ENCODE measurements at regions not wholly inside any gene's neighbourhood (a gene's known extent, or its start where the extent isn't known, plus 50 kb on each side); places are given as distances from the start of the nearest gene placed in this dataset.
A peak's percentile ranks its signal among the peaks of the same experiment; 100 is the strongest.

DNA sequence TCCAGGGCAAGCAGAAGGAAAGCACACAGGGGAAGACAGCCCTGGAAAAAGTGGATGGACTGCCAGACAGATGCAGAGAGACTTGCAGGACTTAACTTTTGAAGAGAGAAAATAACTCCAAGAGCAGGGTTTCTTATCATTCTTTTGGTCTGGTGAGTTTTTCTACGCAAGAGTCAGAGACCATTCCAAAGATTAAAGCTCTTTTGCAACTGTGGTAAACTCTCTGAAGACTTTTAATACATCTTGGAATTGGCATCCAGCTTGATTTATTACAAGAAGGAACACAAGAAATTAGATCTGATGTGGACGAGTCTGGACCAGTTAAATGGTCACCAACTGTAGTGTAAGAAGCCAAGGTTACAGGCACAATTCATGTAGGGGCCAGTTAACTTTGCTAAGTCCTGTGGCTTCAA, 153.4 kb downstream of the SIPA1L2 start:
- DNase-seq: no peak

DNA sequence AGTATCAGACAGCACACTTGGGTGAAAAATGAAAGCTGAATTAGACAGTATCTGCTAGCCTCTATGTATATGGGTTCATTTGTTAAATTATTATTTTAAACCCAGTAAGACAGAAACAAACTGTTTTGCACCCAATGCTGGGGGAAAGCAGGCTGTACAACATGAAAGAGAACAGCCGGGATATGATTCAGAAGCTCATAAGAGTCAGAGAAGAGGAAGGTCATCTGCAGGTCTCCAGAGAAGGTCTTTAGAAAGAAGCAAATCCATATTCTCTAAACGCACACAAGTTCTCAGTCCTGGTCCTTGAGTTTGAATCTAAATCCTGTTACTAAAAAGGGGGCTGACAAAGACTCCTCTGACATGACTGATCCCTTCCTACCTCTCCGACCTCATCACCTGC, 155.1 kb downstream of the SIPA1L2 start:
- no peak for DNase-seq

DNA sequence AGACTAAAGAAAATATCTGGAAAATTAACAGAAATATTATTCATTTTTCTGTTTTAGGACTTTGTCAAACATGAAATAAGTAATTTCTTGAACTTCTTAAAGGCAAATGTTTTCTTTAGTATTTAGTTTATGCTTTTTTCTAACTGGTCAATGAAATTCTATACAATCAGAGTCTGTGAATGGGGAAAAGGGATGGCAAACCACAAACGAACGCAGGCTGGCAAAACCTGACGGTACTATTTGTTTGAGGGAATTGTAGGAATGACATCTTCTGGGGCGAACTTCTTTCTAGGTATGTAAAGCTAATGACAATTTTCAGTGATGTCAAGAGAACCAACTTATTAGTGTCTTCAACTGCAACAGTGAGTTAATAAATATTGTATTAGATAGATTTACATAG, 156.0 kb downstream of the SIPA1L2 start:
- DNase-seq: no peak

DNA sequence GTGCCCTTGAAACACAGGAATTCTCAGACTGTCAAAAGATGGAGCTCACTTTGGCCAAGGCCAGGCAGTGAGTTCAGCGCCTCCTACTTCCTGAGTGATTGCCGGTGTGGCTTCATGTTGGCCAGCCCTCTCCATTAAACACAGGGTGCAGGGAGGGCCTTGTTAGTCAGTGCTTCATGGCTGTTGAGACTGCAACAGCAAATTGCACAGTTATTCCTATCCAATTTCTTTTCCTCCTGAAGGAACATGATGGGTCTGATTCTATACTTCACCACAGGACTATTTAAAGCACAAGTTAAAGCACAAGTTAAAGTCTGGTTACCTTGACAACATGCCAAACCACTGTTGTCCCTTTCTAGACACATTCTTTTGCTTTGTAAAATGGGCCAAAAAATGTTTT, 156.6 kb downstream of the SIPA1L2 start:
- DNase-seq: no peak

DNA sequence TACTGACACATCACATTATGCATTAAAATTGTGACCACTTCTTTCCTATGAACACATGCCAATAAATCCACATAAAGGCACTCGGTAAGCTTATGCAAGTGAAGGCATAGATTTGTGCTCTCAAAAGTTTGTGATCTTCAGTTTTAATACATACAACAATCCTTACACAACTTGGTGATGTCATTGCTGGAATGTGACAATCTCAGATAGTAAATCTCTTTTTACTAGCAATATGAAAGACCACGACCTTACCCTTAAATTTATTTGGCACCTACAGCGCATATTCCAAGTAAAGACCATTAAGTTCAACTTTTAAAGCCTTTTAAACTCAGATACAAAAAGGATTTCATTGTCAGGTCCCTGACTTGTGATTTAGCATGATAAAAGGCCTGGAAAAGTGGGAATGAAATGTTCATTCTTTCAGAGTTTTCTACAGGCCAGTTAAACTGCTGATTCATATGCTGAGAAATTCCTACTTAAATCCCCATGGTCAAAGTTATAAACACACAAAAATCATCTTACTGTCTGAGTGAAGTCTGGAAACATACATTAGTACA, 157.4 kb downstream of the SIPA1L2 start:
- peak in 1 of 2 donors; percentile 26 for DNase-seq

DNA sequence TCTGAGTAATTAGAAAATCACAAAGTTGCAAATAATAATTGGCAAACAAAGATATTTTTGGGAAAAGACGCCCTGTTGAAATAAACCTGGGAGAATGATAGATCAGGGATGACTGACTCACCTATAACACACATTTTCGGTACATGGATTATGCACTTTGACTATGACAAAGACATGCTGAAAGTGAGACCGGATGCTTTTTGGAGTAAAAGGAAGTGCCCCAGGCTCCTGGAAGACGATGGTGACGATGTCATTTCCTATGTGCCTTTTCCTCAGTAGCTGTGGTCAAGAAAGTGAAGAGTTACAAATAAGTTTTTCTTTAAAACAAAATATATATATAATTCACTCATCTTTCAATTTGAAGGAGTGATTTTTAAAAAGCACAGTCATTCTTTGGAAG, 158.7 kb downstream of the SIPA1L2 start:
- DNase-seq: no peak

DNA sequence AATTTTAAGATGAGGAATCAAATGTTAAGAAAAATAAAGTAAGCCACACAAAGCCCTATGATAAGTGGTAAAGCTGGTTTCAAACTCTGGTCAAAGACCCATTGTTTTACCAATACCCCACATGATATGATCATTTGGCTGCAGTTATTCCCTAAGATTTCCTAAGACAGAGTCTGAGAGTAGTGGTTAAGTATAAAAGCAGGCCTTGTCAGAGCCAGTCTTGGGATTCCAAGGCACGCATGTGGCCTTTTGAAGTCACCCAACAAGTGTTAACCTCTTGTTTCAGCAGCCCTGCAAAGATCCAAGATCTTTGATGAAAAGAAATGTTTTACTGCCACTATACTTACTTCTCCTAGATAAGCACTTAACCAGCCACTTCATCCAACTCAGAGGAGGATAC, 159.2 kb downstream of the SIPA1L2 start:
- no peak for DNase-seq

DNA sequence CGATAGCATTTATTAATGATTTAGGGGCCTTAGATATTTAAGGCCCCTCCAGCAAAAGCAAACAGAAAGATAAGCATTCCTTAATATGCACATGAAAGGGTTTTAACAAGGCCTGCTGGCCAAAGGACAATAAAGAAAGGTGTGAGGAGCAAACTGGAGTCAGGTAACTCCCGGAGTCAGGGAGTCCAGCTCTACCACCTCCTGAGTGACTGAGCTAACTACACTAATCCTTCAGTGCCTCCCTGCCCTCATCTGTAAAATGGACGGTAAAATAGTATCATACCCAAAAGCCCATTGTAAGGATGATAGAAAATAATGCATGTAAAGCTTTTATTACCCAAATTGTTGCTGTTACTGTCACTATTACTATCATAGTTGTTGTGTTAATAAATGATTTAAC, 161.7 kb downstream of the SIPA1L2 start:
- DNase-seq: no peak

DNA sequence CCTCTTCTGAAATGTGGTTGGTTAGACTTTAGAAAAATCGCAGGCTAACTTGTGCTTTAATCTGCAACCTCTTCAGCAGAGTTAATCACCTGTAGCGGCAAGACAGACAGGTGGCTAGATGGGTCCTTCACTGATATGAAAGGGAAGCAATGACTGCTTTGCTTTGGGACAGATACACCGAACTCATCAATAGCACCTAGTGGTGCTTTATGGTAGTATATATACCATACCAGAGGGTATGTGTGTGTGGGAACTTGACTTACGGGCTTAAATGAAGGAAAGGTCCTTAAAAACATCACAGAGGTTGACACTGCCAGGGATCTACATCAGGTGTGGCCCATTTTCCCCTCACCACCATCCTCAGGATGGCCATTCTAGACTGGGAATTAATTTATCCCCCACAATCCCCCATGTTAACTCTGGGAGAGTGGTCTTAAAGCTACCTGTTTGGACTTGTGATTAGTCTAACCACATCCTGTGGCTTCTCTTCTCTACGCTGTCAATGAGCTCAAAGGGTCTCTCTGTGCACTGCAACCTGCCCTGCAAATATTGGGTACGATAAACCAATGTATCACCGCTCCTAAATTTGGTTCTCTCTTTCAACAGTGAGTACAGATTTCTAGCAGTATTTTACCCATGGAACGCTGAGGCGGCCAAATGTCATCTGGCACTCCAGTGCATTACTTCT, 162.7 kb downstream of the SIPA1L2 start:
- no peak for DNase-seq

DNA sequence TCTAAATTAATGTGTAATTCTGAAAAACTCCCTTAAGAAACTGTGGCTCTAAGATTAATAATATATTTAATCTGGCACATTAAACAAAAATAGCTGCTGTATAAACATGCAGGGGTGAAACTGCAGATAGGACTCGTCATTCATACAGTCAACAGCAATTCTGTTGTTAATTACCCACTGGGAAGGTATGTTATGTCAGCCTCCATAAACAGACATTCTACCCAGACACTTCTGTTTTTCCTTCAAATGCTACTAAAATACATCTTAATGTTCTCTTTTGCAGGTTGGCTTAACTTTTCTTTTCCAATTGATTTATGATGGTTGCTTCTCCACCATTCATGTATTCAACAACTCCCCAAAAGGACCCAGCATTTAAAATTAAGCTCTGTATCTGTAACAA, 165.6 kb downstream of the SIPA1L2 start:
- DNase-seq: no peak

DNA sequence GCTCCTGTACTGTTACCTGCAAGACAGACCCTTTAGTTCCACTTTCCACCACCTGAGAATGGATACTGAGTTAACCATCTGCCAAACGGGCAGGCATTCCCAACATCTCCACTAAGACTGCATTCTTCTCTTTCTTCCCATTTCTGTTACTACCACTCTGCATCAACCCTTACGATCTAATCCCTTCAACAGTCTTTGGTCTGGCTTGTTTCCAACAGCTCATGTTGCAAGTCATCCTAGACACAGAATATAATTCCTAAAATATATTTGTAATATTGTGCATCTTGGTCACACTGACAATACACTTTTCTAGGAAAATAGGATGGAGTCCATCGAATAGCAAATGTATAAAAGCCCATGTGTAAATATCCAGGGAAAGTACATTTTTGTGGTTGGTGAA, 166.7 kb downstream of the SIPA1L2 start:
- DNase-seq: no peak

DNA sequence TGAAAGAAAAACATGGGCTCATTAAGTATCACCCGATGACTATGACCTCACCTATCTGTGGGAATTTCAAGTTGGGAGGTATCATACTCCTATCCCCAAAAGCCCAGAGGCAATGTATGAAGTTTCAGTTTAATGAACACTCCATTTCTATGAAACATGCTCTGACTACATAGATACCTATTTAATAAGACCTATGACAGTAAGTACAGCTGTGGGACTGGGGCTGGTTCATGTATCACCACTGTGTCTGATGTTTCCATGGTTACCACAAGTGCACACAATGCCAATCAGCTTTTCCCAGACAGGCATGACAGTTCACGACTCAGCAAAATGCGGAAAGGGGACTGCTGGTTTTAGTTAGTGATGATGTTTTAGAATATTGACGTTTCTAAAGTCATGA, 167.7 kb downstream of the SIPA1L2 start:
- DNase-seq: no peak

DNA sequence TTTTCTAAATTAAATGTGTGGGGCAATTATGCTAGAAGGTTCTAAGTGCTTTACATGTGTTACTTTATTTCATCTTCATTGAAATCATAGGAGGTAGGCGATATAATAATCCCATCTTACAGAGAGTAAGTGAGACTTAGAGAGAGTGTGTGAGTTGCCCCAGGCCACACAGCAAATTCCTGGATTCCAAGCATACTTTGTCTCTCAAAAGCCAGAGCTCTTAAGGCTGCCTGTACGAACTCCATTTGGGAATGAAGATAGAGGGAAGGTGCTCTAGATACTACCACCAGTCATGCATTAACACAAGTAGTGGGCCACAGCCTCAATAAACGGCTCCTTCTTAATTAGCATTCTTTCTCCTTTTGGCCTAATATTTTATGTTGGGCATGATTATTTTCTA, 170.1 kb downstream of the SIPA1L2 start:
- no peak for DNase-seq

DNA sequence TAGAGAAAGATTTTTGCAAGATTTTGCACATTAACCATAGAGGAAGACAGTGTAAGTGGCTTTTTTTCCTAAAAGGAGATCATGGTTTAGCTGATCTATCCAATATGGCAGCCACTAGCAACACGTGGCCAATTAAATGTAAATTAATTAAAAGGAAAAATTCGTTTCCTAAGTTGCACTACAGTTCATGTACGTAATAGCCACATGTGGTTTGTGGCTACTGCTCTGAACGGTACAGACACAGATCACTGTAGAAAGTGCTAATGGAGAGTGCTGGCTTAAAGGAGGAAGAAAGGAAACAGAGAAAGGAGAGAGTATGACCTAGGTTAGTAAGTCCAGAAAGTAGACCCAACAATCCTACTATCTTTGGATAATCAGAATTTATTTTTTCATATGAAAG, 170.8 kb downstream of the SIPA1L2 start:
- DNase-seq: no peak

DNA sequence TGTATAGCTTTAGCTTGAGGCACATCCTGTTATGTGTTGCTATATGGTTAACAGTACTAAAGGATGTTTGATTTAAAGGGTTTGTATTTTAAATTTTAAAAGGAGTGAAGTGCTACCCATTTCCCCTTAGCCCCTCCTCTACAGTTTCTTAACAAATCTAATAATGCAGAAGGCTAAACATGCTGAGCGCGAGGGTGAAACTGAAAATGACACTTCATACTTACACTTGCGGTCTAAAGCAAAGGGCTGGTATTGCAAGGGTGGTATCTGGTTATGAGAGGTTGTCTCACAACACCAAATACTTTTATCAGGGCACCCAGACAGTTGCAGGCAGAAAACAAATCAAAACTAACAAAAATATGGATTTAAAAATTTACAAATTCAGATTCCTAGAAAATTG, 172.3 kb downstream of the SIPA1L2 start:
- DNase-seq: no peak

DNA sequence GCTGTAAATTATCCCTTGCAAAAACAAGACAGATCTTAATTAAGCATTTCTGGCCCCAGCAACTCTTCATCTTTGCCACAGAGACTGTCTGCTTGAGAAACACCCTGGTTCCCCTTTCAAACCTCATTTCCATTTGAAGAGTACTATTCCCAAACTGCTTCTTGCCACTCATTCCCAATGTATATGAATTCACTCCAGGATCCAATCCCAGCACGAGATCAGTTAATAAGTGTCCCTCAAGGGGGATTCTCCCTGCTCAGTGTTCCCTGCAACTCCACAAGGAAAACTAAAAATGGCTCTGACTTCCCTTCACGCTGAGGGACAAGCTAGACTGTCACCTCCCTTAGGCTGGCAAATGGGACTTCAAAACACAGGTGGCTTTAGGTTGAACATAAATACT, 173.2 kb downstream of the SIPA1L2 start:
- no peak for DNase-seq

DNA sequence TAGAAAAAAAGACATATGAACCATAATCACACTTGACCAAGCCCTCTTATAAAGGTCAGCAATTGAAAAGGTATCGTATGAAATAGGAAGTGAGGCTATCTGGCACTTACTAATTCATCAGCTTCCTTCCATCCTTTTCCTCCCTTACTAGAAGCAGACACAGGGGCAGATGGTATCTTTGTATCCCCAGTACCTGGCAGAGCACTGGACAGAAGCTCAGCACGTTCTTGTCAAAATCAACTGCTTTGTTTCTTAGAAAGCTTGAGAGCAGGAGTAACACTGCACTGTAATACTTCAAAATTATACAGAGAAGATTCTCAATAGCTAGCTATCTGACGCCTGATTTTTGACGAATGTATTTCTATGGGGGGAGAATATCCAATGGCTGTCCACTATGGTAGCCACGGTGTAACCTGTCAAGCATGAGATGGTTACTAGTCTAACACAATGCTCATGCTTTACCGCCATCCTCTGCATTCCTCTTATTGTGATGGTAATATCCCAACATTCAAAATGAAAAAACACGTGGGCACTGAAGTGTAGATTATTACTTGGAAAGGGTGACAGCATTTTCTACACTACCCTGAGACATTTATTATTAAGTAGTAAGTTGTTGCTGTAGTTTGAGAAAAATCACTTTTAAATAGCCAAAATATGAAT, 175.6 kb downstream of the SIPA1L2 start:
- DNase-seq: no peak

DNA sequence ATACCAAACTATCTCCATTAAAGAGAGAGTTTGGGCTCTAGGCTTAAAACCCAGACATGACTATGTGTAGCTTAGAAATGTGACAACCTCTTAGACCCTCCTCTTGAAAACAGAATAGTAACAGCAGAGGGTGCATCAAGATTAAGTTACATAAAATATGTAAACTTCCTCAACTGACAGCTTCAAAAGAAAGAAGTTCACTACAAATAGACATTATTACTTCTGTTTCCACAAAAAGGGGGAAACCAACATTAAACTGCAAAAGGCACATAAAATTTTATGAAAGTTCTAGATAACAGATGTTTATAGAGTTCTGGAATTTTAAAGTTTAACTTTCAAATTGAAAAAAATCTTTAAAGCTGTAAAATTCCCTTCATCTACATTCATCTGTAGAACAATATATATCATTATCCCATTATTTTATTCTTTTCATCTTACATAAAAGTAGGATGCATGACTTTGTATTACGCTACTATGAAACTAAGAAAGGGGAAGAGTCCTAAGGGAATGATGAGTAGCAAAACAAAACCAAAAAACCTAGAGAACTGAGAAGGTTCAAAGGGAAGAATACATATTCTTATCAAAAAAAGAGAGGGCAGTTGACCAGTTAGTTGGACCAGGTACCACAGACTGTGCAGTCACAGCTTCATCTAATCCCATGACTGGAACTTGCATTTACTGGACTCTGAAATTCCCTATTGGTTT, 177.0 kb downstream of the SIPA1L2 start:
- no peak for DNase-seq

DNA sequence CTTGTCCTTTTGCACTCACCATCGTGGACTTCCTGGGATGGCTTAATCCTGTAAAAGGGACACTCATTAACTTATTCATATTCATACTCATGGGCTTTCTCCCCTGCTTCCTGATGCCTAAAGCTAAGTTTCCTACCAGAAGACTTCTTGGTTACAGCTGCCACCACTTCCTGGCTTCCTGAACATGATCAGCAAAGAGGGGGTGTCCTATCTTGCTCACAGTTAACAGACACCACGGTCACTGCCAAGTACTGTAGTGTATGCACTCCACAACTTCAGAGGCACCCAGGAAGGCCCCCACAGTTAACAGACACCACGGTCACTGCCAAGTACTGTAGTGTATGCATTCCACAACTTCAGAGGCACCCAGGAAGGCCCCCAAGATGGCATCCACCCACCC, 177.8 kb downstream of the SIPA1L2 start:
- no peak for DNase-seq

DNA sequence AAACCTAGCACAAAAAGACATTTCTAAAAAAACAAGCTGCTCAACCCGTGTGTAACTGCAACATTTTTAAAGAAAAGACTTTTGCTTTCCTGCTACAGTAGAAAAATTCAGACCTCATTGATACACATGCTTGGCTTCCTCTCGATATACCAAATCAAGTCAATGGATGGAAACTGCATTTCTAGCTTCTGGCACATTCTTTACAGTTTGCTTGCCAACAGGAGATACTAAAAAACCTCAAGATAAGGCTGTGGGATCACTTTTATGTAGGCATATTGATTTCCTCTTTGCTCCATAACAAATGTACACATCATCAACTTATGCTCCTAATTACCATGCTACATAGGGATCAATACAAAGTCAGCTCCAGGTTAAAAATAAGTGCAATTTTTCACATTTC, 178.4 kb downstream of the SIPA1L2 start:
- DNase-seq: no peak

DNA sequence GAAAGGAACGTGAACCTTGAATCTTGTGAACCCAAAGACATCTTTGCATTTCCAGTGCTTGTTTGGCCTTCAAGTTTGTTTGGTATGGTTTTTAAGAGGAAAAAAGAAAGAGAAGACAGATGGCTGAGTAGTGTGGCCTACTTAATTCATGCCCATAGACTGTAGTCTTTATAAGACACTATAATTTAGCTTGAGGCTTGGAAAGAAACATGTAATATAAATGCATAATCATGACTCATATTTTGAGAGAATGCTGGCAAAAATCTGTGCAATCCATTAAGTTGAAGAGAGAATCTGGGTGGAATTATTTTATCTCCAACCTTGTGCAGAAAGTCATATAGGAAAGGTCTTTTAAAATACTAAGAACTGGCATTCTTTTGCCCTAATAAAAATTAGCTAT, 179.3 kb downstream of the SIPA1L2 start:
- DNase-seq: no peak

DNA sequence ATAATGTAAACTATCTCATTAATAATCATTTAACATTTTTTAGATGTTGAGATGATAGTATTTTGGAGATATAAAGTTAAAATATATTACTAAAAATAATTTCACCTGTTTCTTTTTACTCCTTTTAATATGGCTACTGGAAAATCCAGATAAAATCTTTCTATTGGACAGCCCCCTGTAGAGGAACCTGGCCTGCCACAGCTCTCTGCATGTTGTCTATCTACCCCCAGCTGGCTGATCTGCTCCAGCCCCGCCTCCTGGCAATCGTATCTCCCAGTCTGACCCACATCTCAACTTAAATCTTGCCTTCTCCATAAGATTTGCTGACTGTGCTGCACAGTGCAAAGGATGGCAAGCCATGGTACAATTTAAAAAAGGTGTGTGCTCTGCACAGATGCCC, 182.8 kb downstream of the SIPA1L2 start:
- no peak for DNase-seq
